ENCODE measurements at regions not wholly inside any gene's neighbourhood (a gene's known extent, or its start where the extent isn't known, plus 50 kb on each side); places are given as distances from the start of the nearest gene placed in this dataset.

GRCh38 chr3:16825617-16826204, 59.0 kb upstream of the PLCL2 start:
- no peaks in the 10 kb centered on the region for H3K36me3 ChIP-seq (ENCODE audit: control insufficient read depth, insufficient read depth, low read length)
- WGBS (ENCODE audit: insufficient coverage): no CpG with 5 or more reads among the region's 5 CpGs
- no peaks in the 10 kb centered on the region for H3K27me3 ChIP-seq (ENCODE audit: control insufficient read depth, insufficient read depth, low read length)
- no peak for DNase-seq (ENCODE audit: low read depth in 4 of 6, low spot score in 6 of 6)
- no peak overlapping the region for H3K4me3 ChIP-seq (ENCODE audit: low read depth, low read length)
- no peaks in the 10 kb centered on the region for H3K4me1 ChIP-seq (ENCODE audit: control insufficient read depth, insufficient read depth, low read length)
- no peaks in the 10 kb centered on the region for H3K9me3 ChIP-seq (ENCODE audit: control insufficient read depth, insufficient read depth, low read length)
- H3K27ac ChIP-seq (ENCODE audit: low read depth, low read length): no peak overlapping the region

- H3K27ac ChIP-seq (ENCODE audit: low read depth, low read length): no peak overlapping the region
- no peaks in the 10 kb centered on the region for H3K4me1 ChIP-seq (ENCODE audit: control insufficient read depth, insufficient read depth, low read length)
- no peaks in the 10 kb centered on the region for H3K9me3 ChIP-seq (ENCODE audit: control insufficient read depth, insufficient read depth, low read length)
- no peaks in the 10 kb centered on the region for H3K27me3 ChIP-seq (ENCODE audit: control insufficient read depth, insufficient read depth, low read length)
- no CpG with 5 or more reads among the region's 3 CpGs for WGBS (ENCODE audit: insufficient coverage)
- no peak for DNase-seq (ENCODE audit: low read depth in 4 of 6, low spot score in 6 of 6)
- H3K4me3 ChIP-seq (ENCODE audit: low read depth, low read length): no peak overlapping the region
- no peaks in the 10 kb centered on the region for H3K36me3 ChIP-seq (ENCODE audit: control insufficient read depth, insufficient read depth, low read length)
Measured at GRCh38 chr3:16828815-16829214, 55.9 kb upstream of the PLCL2 start.

GRCh38 chr3:16831846-16832245, 52.9 kb upstream of the PLCL2 start:
- WGBS (ENCODE audit: insufficient coverage): 88% methylated on average over 3 of the region's 4 CpGs
- Histone ChIP-seq H3K9me3 (ENCODE audit: control insufficient read depth, insufficient read depth, low read length) (no peaks in the 10 kb centered on the region), H3K27me3 (ENCODE audit: control insufficient read depth, insufficient read depth, low read length) (no peaks in the 10 kb centered on the region), H3K4me3 (ENCODE audit: low read depth, low read length) (no peak overlapping the region), H3K27ac (ENCODE audit: low read depth, low read length) (no peak overlapping the region), H3K4me1 (ENCODE audit: control insufficient read depth, insufficient read depth, low read length) (no peaks in the 10 kb centered on the region), H3K36me3 (ENCODE audit: control insufficient read depth, insufficient read depth, low read length) (no peaks in the 10 kb centered on the region)
- no peak for DNase-seq (ENCODE audit: low read depth in 4 of 6, low spot score in 6 of 6)

- no peak for DNase-seq (ENCODE audit: low read depth in 4 of 6, low spot score in 6 of 6)
- no peaks in the 10 kb centered on the region for H3K36me3 ChIP-seq (ENCODE audit: control insufficient read depth, insufficient read depth, low read length)
- no peaks in the 10 kb centered on the region for H3K4me1 ChIP-seq (ENCODE audit: control insufficient read depth, insufficient read depth, low read length)
- no peak overlapping the region for H3K4me3 ChIP-seq (ENCODE audit: low read depth, low read length)
- WGBS (ENCODE audit: insufficient coverage): no CpG with 5 or more reads among the region's 4 CpGs
- no peaks in the 10 kb centered on the region for H3K9me3 ChIP-seq (ENCODE audit: control insufficient read depth, insufficient read depth, low read length)
- no peaks in the 10 kb centered on the region for H3K27me3 ChIP-seq (ENCODE audit: control insufficient read depth, insufficient read depth, low read length)
- no peak overlapping the region for H3K27ac ChIP-seq (ENCODE audit: low read depth, low read length)
Measured at GRCh38 chr3:16834214-16834613, 50.5 kb upstream of the PLCL2 start.

- DNase-seq (ENCODE audit: low read depth in 4 of 6, low spot score in 6 of 6): no peak
- no peaks in the 10 kb centered on the region for H3K27me3 ChIP-seq (ENCODE audit: control insufficient read depth, insufficient read depth, low read length)
- no peaks in the 10 kb centered on the region for H3K36me3 ChIP-seq (ENCODE audit: control insufficient read depth, insufficient read depth, low read length)
- no CpG with 5 or more reads among the region's 2 CpGs for WGBS (ENCODE audit: insufficient coverage)
- H3K9me3 ChIP-seq (ENCODE audit: control insufficient read depth, insufficient read depth, low read length): no peaks in the 10 kb centered on the region
- H3K4me3 ChIP-seq (ENCODE audit: low read depth, low read length): no peak overlapping the region
- H3K4me1 ChIP-seq (ENCODE audit: control insufficient read depth, insufficient read depth, low read length): no peaks in the 10 kb centered on the region
- H3K27ac ChIP-seq (ENCODE audit: low read depth, low read length): no peak overlapping the region
Measured at GRCh38 chr3:16834753-16835152, 50.0 kb upstream of the PLCL2 start.
